RWPE1 (cell line): ENCODE measurements at regions not wholly inside any gene's neighbourhood (a gene's known extent, or its start where the extent isn't known, plus 50 kb on each side); places are given as distances from the start of the nearest gene placed in this dataset.

ENCODE experiments used
- CTCF ChIA-PET: fragments of 350-600 bp; sonication (Branson Sonifier 250); formaldehyde crosslinking; extraction: SDS; loops from one replicate; lab custom pipeline; 2021; lab: Yijun Ruan, JAX
- POLR2A ChIA-PET: fragments of 400-600 bp; formaldehyde crosslinking; extraction: SDS; loops from one replicate; lab custom pipeline; 2020; ENCODE audit warnings: antibody characterized with exemption; ENCODE audit not compliant: low non-redundant PET; lab: Yijun Ruan, JAX
- DNase-seq: peaks from one replicate; pipeline ENCODE4 v3.0.0; 2012; ENCODE audit warnings: low spot score
- H3K27ac ChIP-seq: fragments of 450-650 bp; 2 replicates; pipeline ENCODE4 v1.5.1; 2017
- CTCF ChIP-seq: fragments of 450-650 bp; conservative IDR thresholded peaks from 2 replicates; pipeline ENCODE4 v1.5.1; 2017; ENCODE audit warnings: low read depth, mild to moderate bottlenecking

- H3K27ac ChIP-seq, result no peak overlapping the region
- ChIA-PET CTCF (interaction anchor here (0.7 kb wide), 1 partner anchor 41 kb away, joined by 3 read pairs; no protein-coding TSS in a partner anchor), POLR2A (no interaction called here)
- TF ChIP-seq CTCF, result no peak
- DNase-seq, result no peak
These were observed 234.9 kb downstream of the OGFRL1 start for GRCh38 chr6:71523548-71523947.

- ChIA-PET CTCF (no interaction called here), POLR2A (no interaction called here)
- no peak for TF ChIP-seq CTCF
- H3K27ac ChIP-seq, result no peak overlapping the region
- no peak for DNase-seq
These were observed 235.6 kb downstream of the OGFRL1 start for GRCh38 chr6:71524201-71524600.

GRCh38 chr6:71527886-71528285 lies 239.3 kb downstream of the OGFRL1 start:
- H3K27ac ChIP-seq, result no peak overlapping the region
- no peak for TF ChIP-seq CTCF
- CTCF ChIA-PET, result interaction anchor here (0.8 kb wide), 1 partner anchor 644 kb away, joined by 3 read pairs; no protein-coding TSS in a partner anchor
- POLR2A ChIA-PET, result no interaction called here
- no peak for DNase-seq

GRCh38 chr6:71529026-71529425 lies 240.4 kb downstream of the OGFRL1 start:
- H3K27ac ChIP-seq, result no peak overlapping the region
- CTCF ChIA-PET, result no interaction called here
- POLR2A ChIA-PET, result no interaction called here
- TF ChIP-seq CTCF, result no peak
- no peak for DNase-seq

GRCh38 chr6:71529769-71530168 lies 241.2 kb downstream of the OGFRL1 start:
- H3K27ac ChIP-seq, result no peak overlapping the region
- ChIA-PET POLR2A (no interaction called here), CTCF (interaction anchor here (0.5 to 0.7 kb wide), 2 partner anchors 11 to 18 kb away, joined by 4 to 5 read pairs; no protein-coding TSS in a partner anchor)
- no peak for TF ChIP-seq CTCF
- DNase-seq, result no peak

GRCh38 chr6:71531006-71531405 lies 242.4 kb downstream of the OGFRL1 start:
- ChIA-PET CTCF (interaction anchor here (0.5 kb wide), 1 partner anchor 281 kb away, joined by 3 read pairs; no protein-coding TSS in a partner anchor), POLR2A (no interaction called here)
- no peak overlapping the region for H3K27ac ChIP-seq
- no peak for DNase-seq
- no peak for TF ChIP-seq CTCF

GRCh38 chr6:71531841-71532240 lies 243.2 kb downstream of the OGFRL1 start:
- no peak for TF ChIP-seq CTCF
- DNase-seq, result no peak
- no peak overlapping the region for H3K27ac ChIP-seq
- POLR2A ChIA-PET, result no interaction called here
- CTCF ChIA-PET, result interaction anchor here (0.5 kb wide), 1 partner anchor 282 kb away, joined by 3 read pairs; no protein-coding TSS in a partner anchor
